HepG2 (cell line): ENCODE measurements at regions not wholly inside any gene's neighbourhood (a gene's known extent, or its start where the extent isn't known, plus 50 kb on each side); places are given as distances from the start of the nearest gene placed in this dataset.

ENCODE experiments used
- ATF7 ChIP-seq, 2 experiments: fragments of 450-650 bp in 1 of 2; sonication (generic) in 1 of 2; formaldehyde crosslinking in 1 of 2; IDR thresholded peaks; 2 replicates each; pipeline versions ENCODE4 v1.4.0 to v1.6.1; 2016 to 2020; ENCODE audit warnings: antibody characterized with exemption in 1 of 2, mild to moderate bottlenecking in 1 of 2, missing genetic modification reagents in 1 of 2
- EZH2 ChIP-seq: conservative IDR thresholded peaks from 2 replicates; pipeline ENCODE4 v1.6.1; 2012; ENCODE audit warnings: mild to moderate bottlenecking, low read depth, low read length, moderate library complexity
- GTF2F1 ChIP-seq: fragments of 150-350 bp; IDR thresholded peaks from 2 replicates; pipeline ENCODE4 v1.6.1; 2014; ENCODE audit warnings: low read length
- NR1H2 ChIP-seq: sonication (generic); formaldehyde crosslinking; IDR thresholded peaks from 2 replicates; pipeline ENCODE4 v1.8.1; 2022; ENCODE audit warnings: low read depth, missing genetic modification reagents, borderline replicate concordance
- PHF8 ChIP-seq: sonication (generic); formaldehyde crosslinking; IDR thresholded peaks from 2 replicates; pipeline ENCODE4 v1.5.0; 2020; ENCODE audit warnings: missing genetic modification reagents
- ZBTB21 ChIP-seq: sonication (generic); formaldehyde crosslinking; IDR thresholded peaks from 2 replicates; pipeline ENCODE4 v1.4.0; 2020; ENCODE audit warnings: missing genetic modification reagents
- ZFAT ChIP-seq: sonication (generic); formaldehyde crosslinking; conservative IDR thresholded peaks from 2 replicates; pipeline ENCODE4 v1.8.1; 2023; ENCODE audit warnings: missing genetic modification reagents, inconsistent platforms
- ZNF282 ChIP-seq: fragments of 450-650 bp; IDR thresholded peaks from 2 replicates; pipeline ENCODE4 v1.6.1; 2018; ENCODE audit not compliant: partially characterized antibody
- TF ChIP-seq, protein P1 (sequence below): sonication (generic); formaldehyde crosslinking; IDR thresholded peaks from 2 replicates; pipeline ENCODE4 v1.8.1; 2022; ENCODE audit warnings: mild to moderate bottlenecking, missing genetic modification reagents
- TF ChIP-seq, protein P2 (sequence below): sonication (generic); formaldehyde crosslinking; IDR thresholded peaks from 2 replicates; pipeline ENCODE4 v1.5.0; 2020; ENCODE audit warnings: mild to moderate bottlenecking, missing genetic modification reagents, moderate library complexity
- TF ChIP-seq, protein P3 (sequence below): sonication (generic); formaldehyde crosslinking; IDR thresholded peaks from 2 replicates; pipeline ENCODE4 v1.5.1; 2020; ENCODE audit warnings: mild to moderate bottlenecking, missing genetic modification reagents
- TF ChIP-seq, protein P4 (sequence below): sonication (generic); formaldehyde crosslinking; IDR thresholded peaks from 2 replicates; pipeline ENCODE4 v1.4.0; 2020; ENCODE audit warnings: missing genetic modification reagents, borderline replicate concordance

DNA sequence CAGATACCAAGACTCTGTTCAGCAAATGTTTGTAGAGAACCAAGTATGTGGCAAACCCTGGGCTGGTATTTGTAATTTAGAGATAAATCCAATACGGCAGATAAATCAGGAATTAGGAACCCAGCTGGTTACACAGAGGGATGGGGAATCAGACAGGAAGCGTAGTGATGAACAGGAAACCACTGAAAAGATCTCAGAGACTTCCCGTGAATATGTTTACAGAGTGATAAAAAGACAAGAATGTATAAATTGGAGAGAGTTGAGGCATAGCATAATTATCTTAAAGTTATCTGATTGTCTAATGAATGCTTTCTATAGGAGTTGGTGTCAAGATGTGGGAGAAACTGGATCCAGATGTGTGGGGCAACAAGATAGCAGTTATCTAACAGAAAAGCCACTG, 246.6 kb upstream of the SMARCA2 start:
- TF ChIP-seq NR1H2 (CRISPR knock-in tag) (no peak), ZNF282 (no peak), GTF2F1 (no peak), PHF8 (CRISPR knock-in tag) (no peak), ATF7 (IDR thresholded peaks at IDR 0.05) (no peak), ATF7 (CRISPR knock-in tag; IDR thresholded peaks at IDR 0.05) (no peak), ZBTB21 (CRISPR knock-in tag) (no peak), ZFAT (CRISPR knock-in tag) (no peak), EZH2 (no peak)
- TF ChIP-seq, protein P1, sequence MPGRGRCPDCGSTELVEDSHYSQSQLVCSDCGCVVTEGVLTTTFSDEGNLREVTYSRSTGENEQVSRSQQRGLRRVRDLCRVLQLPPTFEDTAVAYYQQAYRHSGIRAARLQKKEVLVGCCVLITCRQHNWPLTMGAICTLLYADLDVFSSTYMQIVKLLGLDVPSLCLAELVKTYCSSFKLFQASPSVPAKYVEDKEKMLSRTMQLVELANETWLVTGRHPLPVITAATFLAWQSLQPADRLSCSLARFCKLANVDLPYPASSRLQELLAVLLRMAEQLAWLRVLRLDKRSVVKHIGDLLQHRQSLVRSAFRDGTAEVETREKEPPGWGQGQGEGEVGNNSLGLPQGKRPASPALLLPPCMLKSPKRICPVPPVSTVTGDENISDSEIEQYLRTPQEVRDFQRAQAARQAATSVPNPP (CRISPR knock-in tag) = no peak
- TF ChIP-seq, protein P2, sequence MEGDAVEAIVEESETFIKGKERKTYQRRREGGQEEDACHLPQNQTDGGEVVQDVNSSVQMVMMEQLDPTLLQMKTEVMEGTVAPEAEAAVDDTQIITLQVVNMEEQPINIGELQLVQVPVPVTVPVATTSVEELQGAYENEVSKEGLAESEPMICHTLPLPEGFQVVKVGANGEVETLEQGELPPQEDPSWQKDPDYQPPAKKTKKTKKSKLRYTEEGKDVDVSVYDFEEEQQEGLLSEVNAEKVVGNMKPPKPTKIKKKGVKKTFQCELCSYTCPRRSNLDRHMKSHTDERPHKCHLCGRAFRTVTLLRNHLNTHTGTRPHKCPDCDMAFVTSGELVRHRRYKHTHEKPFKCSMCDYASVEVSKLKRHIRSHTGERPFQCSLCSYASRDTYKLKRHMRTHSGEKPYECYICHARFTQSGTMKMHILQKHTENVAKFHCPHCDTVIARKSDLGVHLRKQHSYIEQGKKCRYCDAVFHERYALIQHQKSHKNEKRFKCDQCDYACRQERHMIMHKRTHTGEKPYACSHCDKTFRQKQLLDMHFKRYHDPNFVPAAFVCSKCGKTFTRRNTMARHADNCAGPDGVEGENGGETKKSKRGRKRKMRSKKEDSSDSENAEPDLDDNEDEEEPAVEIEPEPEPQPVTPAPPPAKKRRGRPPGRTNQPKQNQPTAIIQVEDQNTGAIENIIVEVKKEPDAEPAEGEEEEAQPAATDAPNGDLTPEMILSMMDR (CRISPR knock-in tag) = no peak
- TF ChIP-seq, protein P3, sequence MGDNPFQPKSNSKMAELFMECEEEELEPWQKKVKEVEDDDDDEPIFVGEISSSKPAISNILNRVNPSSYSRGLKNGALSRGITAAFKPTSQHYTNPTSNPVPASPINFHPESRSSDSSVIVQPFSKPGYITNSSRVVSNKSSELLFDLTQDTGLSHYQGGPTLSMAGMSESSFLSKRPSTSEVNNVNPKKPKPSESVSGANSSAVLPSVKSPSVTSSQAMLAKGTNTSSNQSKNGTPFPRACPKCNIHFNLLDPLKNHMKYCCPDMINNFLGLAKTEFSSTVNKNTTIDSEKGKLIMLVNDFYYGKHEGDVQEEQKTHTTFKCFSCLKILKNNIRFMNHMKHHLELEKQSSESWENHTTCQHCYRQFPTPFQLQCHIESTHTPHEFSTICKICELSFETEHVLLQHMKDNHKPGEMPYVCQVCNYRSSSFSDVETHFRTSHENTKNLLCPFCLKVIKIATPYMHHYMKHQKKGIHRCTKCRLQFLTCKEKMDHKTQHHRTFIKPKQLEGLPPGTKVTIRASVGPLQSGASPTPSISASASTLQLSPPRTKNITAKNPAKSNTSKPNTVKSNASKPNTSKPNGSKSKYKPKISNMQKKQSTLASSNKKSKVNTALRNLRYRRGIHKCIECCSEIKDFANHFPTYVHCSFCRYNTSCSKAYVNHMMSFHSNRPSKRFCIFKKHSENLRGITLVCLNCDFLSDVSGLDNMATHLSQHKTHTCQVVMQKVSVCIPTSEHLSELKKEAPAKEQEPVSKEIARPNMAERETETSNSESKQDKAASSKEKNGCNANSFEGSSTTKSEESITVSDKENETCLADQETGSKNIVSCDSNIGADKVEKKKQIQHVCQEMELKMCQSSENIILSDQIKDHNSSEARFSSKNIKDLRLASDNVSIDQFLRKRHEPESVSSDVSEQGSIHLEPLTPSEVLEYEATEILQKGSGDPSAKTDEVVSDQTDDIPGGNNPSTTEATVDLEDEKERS (CRISPR knock-in tag) = no peak
- TF ChIP-seq, protein P4, sequence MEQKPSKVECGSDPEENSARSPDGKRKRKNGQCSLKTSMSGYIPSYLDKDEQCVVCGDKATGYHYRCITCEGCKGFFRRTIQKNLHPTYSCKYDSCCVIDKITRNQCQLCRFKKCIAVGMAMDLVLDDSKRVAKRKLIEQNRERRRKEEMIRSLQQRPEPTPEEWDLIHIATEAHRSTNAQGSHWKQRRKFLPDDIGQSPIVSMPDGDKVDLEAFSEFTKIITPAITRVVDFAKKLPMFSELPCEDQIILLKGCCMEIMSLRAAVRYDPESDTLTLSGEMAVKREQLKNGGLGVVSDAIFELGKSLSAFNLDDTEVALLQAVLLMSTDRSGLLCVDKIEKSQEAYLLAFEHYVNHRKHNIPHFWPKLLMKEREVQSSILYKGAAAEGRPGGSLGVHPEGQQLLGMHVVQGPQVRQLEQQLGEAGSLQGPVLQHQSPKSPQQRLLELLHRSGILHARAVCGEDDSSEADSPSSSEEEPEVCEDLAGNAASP (CRISPR knock-in tag) = no peak
